ENCODE measurements at regions not wholly inside any gene's neighbourhood (a gene's known extent, or its start where the extent isn't known, plus 50 kb on each side); places are given as distances from the start of the nearest gene placed in this dataset.

DNA sequence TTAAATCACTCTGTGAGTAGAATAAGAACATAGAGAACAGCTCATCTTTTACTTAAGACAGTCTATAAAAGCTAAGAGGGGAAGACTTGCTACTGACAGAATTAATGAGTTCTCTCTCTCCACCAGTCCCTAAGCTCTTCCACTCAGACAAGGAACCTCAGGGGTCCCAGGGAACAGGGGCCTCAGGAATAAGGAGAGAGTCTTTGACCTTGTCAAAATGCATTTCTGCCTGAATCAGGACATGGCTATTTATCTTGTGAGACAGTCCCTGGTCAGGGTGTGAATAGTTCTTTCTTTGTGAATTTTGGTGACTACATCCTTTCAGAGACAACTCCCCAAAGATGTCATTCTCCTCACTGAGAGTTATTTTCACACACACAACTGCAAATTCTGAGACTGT is 218.7 kb upstream of the HS3ST1 start:
- TF ChIP-seq CTCF (IDR thresholded peaks at IDR 0.05), result no peak
- no peak for TF ChIP-seq POLR2AphosphoS5 (IDR thresholded peaks at IDR 0.05)
- no peak for TF ChIP-seq EP300 (IDR thresholded peaks at IDR 0.05)
